ENCODE measurements at regions not wholly inside any gene's neighbourhood (a gene's known extent, or its start where the extent isn't known, plus 50 kb on each side); places are given as distances from the start of the nearest gene placed in this dataset.

DNA sequence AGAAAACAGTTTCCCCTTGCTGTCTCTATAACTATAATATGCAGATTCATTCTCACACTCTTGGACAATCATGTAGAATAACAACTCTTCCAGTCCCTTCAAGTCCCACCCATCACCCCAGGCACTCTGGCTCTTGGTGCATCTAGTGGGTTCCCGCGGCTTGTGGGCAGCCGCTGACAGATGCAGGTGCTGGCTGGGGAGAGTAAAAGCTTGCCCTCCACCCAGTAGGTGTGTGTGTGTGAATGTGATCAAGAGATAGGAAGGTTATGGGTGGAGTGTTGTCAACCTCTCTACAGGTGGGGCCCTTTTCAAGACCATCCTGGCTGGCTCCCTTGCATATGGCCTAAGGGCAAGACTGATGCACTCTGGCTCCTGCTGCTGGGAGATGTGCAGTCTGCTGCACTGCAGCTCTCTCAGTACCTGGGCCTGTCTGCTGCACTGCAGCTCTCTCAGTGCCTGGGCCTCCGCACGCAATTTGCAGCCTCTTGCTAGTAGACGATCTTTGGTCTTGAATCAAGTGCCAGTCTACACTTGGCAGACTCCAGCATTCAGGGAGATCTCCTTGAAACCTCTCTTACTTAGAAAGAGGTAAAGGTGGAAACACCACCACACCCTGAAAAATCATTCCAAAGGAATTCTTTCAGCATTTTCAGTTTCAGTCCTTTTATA, 189.7 kb upstream of the GDNF start:
- no peak for DNase-seq

GRCh38 chr5:38023799-38024198, 184.0 kb upstream of the GDNF start:
- DNase-seq = no peak

DNA sequence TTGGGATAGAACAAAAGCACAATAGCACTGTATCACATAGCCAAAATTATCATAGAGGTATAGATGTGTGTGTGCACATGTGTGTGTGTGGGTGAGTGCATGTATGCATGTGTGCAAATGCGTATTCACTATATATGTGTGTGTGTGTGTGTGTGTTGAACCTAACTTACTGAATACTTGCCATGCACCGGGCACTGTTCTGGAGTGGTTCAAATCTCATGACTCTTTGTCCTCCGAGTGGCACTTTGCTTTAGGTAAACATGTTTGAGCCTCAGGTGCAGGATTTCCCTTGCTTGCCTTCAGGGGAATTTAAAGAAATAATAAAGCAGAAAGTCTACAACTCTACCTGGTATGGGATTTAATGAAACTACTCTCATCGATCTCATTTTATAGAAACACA, 183.5 kb upstream of the GDNF start:
- no peak for DNase-seq

GRCh38 chr5:38022631-38023030, 182.8 kb upstream of the GDNF start:
- no peak for DNase-seq

DNA sequence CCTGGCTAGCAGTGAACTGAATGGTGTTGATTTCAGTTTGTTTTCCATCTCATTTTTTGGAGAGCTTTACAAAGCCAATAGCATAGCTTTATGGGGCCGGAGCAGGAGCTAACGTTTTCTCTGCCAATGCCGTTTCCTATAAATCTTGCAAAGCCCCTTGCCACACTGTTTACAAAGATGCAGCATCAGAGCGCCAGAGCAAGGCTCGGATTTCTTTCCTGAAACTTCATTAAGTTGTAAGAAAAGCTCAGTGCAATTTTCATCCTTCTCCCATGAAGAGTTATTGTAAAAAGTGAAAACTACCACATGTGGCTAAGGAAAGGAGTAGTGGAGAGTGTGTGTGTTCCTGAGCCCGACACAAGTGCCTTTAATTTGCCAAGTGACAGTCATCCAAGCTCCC, 178.2 kb upstream of the GDNF start:
- no peak for DNase-seq

- no peak for DNase-seq
Measured at GRCh38 chr5:38013107-38013506, 173.3 kb upstream of the GDNF start.

GRCh38 chr5:38011668-38012188, 171.9 kb upstream of the GDNF start:
- no peak for DNase-seq

GRCh38 chr5:38009749-38010358, 170.0 kb upstream of the GDNF start:
- no peak for DNase-seq

DNA sequence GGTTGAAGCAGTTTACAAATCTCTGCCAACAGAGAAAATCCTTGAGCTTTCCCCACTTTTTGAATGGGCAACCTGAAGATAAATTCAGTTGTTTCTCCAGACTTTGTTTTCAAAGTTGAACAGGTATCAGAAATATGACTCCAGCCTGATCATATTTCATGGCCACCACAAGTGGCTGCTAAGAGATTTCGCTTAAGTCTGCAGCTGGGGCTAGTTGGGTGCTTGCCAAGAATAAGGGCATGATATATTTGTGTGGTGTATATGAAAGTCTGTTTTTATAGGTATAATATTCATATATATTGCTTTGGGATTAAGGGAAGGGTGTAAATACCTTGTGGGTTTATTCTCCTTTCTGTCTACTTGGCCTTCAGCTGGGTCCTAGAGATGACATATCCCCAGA, 168.4 kb upstream of the GDNF start:
- no peak for DNase-seq

GRCh38 chr5:37999593-37999992, 159.8 kb upstream of the GDNF start:
- DNase-seq = no peak

GRCh38 chr5:37996918-37997317, 157.1 kb upstream of the GDNF start:
- no peak for DNase-seq

- DNase-seq = no peak
Measured at GRCh38 chr5:37994729-37995128, 154.9 kb upstream of the GDNF start.

DNA sequence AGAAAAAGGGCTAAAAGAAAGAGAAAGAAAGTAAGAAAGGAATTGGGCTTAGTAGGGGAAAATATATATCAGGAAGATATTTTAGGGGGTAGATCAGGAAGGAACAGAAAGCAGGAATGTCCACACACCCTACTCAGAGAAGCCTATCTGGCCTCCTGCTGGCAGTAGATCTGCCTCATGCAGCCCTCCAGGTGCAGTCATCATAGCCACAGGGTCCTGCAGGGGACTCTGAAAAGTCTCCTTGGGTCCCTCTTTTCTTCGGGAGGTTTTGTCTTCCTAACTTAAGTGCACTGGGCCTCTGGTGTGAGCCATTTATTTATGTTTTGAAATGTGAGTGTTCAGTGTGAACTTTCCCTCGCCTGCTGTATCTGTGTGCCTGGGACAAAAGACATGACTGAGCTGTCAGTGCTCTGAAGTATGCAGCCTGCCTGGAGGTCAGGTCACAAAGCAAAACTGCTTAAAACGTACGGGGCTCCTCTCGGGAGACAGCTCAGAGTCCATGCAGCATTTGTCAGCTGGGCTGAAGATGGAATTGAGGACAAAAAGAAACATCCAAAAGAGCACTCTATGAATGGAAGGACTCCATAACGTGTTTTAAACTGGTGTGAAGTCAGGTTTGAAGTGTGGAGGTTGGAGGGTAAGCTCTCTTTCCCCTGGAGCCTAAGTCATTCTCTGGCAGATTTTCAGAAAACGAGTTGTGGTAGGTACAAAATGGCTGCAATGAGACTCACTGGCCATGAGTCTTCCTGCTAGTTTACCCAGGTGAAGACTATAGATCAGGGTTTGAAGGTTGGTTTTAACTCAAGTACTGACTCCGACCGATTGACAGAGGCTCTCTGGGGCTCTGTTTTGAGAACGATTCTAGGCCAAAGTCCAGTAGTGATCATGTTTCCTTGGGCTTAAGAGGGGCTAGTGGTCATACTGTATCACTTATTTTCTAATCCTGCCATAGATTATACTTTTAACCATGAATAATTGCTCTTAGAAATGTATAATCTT, 151.8 kb upstream of the GDNF start:
- DNase-seq = no peak

DNA sequence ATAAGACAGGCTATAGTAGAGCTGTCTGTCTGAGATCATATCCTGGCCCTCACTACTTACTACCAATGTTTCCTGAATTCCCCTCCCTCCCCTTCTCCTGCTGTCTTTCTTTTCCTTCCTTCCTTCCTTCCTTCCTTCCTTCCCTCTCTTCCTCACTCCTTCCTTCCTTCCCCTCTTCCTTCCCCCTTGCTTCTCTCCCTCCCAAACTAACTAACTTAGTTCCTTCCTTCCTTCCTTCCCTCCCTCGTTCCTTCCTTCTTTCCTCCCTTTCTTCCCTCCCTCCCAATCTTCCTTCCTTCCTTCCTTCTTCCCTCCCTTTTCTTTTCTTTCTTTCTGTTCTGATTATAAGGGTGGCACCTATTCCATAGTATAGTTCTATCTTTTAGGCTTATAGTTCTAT, 150.0 kb upstream of the GDNF start:
- DNase-seq = no peak

- DNase-seq = no peak
Measured at GRCh38 chr5:37988454-37989046, 148.7 kb upstream of the GDNF start.

DNA sequence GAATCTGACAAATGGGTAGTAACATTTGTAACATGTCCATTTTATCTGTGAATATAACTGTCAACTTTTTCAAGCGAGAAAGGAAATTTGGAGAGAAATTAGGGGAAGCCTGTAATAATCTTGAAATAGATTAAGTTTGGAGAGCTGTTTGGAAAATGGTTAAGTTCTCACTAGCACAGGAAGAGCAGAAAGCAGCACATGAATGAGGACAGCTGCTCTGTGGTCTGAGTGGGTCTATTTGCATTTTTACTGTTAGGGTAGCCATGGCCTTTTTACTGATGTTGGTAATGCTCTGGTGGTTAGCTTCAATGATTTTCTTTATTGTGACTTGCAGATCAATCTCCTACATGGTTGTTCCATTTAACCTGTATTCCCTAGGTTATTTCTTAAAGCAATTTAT, 144.5 kb upstream of the GDNF start:
- no peak for DNase-seq

DNA sequence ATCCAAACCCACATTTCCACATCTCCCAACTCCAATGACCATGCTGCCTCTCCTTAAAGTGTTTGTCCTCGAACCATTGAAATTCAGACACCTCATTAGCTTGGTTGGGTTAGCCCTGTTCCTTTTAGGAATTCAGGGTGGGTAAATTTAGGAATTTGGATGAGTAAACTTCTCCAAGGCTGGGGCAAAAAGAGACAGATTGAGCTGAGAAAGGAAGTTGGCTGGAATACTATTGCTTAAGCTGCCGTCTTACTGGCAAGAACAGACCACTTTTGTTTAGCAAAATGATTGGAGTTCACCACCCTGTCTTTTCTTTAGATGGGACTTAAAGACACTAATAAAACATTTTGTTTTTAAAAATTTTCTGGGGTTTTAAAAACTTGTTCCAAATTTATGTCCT, 143.6 kb upstream of the GDNF start:
- no peak for DNase-seq

GRCh38 chr5:37979559-37979958, 139.7 kb upstream of the GDNF start:
- DNase-seq = no peak

GRCh38 chr5:37975531-37975930, 135.7 kb upstream of the GDNF start:
- DNase-seq = no peak

GRCh38 chr5:37971483-37972024, 131.7 kb upstream of the GDNF start:
- no peak for DNase-seq

DNA sequence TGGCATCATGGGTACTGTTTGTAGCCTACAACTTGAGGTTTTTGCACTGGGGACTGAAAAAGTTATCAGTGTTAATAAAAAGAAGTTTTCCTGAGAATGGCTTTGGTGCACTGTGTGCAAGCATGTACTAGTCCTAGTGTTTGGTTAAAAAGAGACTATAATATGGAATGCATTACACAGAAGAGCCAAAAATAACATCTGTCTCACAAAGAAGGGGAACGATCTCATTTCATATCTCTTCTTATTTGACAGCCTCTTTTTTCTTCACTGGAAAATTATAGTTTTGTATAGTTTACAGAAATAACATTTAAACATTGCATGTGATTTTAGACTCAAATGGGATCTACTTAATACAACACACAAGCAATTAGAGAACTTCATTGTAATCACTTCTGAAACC, 127.0 kb upstream of the GDNF start:
- no peak for DNase-seq

GRCh38 chr5:37966291-37966690, 126.5 kb upstream of the GDNF start:
- DNase-seq = peak; percentile 50

- DNase-seq = no peak
Measured at GRCh38 chr5:37962389-37962788, 122.5 kb upstream of the GDNF start.
